ENCODE measurements at regions not wholly inside any gene's neighbourhood (a gene's known extent, or its start where the extent isn't known, plus 50 kb on each side); places are given as distances from the start of the nearest gene placed in this dataset.

DNA sequence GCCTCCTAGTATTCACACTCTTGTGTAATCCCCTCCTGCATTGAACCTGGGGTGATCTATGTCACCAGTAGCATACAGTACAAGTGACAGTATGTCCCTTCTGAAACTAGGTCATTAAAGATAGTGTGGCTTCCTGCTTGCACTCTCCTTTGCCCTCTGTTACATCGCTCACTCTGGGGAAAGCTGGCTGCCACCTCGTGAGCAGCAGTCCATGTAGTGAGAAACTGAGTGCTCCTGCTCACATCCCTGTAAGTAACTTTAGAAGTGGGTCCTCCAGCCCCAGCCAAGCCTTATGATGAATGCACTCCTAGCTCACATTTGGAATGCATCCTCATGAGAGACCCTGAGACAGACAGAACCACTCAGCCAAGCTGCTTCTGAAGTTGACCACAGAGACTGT lies 89.8 kb upstream of the TNIP3 start:
- Histone ChIP-seq H3K27me3 (replicated peaks in 1 of 7) (no peaks in the 10 kb centered on the region), H3K9me3 (no peaks in the 10 kb centered on the region), H3K4me3 (no peak overlapping the region), H3K4me1 (peaks cover 0 to 36% (median 12%) of the 10 kb centered on the region in 6 donors), H3K36me3 (no peaks in the 10 kb centered on the region), H3K27ac (peak overlapping the region in 7 of 8 donors; percentile 1 to 86 (median 55))
- DNase-seq, result no peak
- intact Hi-C loops (cut with DNase I; ENCODE audit: low total_unique reads), result loop anchor here (10.0 kb wide), 1 partner anchor 1099 kb away; no protein-coding TSS in a partner anchor
- WGBS, 5 donors, result 46 to 79% (median 67%) methylated on average over 2 of the region's 2 CpGs
- peak in 1 of 3 donors; percentile 58 for TF ChIP-seq POLR2AphosphoS5 (IDR thresholded peaks at IDR 0.05)
- TF ChIP-seq, protein P1, sequence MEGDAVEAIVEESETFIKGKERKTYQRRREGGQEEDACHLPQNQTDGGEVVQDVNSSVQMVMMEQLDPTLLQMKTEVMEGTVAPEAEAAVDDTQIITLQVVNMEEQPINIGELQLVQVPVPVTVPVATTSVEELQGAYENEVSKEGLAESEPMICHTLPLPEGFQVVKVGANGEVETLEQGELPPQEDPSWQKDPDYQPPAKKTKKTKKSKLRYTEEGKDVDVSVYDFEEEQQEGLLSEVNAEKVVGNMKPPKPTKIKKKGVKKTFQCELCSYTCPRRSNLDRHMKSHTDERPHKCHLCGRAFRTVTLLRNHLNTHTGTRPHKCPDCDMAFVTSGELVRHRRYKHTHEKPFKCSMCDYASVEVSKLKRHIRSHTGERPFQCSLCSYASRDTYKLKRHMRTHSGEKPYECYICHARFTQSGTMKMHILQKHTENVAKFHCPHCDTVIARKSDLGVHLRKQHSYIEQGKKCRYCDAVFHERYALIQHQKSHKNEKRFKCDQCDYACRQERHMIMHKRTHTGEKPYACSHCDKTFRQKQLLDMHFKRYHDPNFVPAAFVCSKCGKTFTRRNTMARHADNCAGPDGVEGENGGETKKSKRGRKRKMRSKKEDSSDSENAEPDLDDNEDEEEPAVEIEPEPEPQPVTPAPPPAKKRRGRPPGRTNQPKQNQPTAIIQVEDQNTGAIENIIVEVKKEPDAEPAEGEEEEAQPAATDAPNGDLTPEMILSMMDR (IDR thresholded peaks at IDR 0.05 in 8 of 11, conservative IDR thresholded peaks at IDR 0.05 in 3 of 11), result no peak

DNA sequence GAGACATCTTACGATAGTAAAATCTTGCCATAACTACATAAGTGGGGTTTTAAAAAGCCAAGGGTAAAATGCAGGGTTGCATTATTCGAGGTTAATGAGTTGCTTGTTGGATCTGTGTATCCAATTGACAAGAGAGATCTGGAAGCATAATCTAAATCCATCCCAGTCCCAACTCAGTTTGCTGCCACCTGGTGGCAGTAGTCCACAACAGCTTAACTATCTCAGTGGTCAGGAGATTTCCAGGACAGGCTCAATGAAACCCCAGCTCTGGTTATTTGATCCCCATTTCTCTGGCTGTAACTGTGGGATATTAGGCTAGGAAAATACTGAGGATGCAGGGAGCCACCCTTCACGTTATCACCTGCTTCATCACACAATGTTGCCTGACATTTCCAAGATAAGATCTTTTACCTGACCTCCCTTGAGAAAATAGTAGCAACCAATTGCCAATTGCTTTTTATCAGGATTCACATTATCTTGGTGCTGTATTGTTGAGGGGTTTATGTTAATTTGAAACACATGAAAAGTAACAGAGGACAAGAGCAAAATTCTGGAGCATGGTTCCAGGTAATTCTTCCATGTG lies 88.2 kb upstream of the TNIP3 start:
- H3K4me3 ChIP-seq, result no peak overlapping the region
- no peaks in the 10 kb centered on the region for H3K36me3 ChIP-seq
- peak overlapping the region in 3 of 8 donors; percentile 69 to 86 (median 76) for H3K27ac ChIP-seq
- intact Hi-C loops (cut with DNase I; ENCODE audit: low total_unique reads), result loop anchor here (10.0 kb wide), 1 partner anchor 1098 kb away; no protein-coding TSS in a partner anchor
- H3K9me3 ChIP-seq, result no peaks in the 10 kb centered on the region
- DNase-seq, result peak; percentile 79
- 23 to 32% (median 27%) methylated on average over 3 of the region's 3 CpGs for WGBS, 5 donors
- TF ChIP-seq POLR2A (IDR thresholded peaks at IDR 0.05) (no peak), POLR2AphosphoS5 (IDR thresholded peaks at IDR 0.05) (no peak)
- TF ChIP-seq, protein P1 (IDR thresholded peaks at IDR 0.05 in 8 of 11, conservative IDR thresholded peaks at IDR 0.05 in 3 of 11), result peak; percentile 33 to 84 (median 72)
- H3K27me3 ChIP-seq (replicated peaks in 1 of 7), result no peaks in the 10 kb centered on the region
- H3K4me1 ChIP-seq, result peaks cover 0 to 36% (median 12%) of the 10 kb centered on the region in 6 donors

DNA sequence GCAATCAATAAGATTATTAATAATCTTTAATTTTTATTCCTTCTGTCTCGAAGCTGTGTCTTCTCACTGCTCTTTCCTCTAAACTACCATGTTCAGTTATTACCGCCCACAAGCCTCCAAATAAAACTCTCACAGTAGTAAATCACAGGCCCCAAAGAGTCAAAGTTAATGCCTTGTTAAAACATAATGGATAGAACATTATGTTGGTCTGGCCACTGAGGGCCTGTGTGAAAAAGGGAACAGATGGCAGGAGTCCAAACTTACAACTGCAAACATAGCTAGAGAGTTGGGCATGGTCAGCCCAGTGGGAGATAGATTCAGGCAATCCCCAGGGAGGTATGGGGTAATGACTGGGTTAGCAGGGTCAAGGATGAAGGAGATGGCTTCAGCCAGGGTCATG lies 84.6 kb upstream of the TNIP3 start:
- H3K9me3 ChIP-seq, result no peaks in the 10 kb centered on the region
- DNase-seq, result no peak
- TF ChIP-seq, protein P1 (IDR thresholded peaks at IDR 0.05 in 8 of 11, conservative IDR thresholded peaks at IDR 0.05 in 3 of 11), result no peak
- no peak for TF ChIP-seq POLR2A (IDR thresholded peaks at IDR 0.05)
- TF ChIP-seq POLR2AphosphoS5 (IDR thresholded peaks at IDR 0.05), result no peak
- H3K27me3 ChIP-seq (replicated peaks in 1 of 7), result no peaks in the 10 kb centered on the region
- no peaks in the 10 kb centered on the region for H3K36me3 ChIP-seq
- no peak overlapping the region for H3K27ac ChIP-seq
- peaks cover 0 to 14% (median 1%) of the 10 kb centered on the region in 6 donors for H3K4me1 ChIP-seq
- H3K4me3 ChIP-seq, result no peak overlapping the region
- intact Hi-C loops (cut with DNase I; ENCODE audit: low total_unique reads), result no loop called here
- 85 to 97% (median 93%) methylated on average over 2 of the region's 2 CpGs for WGBS, 5 donors

DNA sequence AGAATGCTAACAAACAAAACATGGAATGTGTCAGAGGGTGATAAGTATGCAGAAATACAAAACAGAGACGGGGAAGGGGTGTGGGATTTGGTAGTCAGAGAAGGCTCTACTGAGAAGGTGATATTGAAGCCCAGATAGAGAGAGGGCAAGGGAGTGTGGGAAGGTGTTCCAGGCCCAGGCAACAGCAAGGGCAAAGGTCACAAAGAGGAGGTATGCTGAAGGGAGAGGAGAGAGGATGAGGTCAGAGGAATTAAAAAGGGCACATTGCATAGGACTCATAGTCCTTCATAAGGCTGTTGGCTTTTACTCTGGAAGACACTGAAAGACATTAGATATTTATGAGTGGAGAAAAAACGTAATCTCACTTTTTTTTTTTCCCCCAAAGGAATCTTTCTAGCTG lies 82.6 kb upstream of the TNIP3 start:
- intact Hi-C loops (cut with DNase I; ENCODE audit: low total_unique reads), result no loop called here
- Histone ChIP-seq H3K36me3 (no peaks in the 10 kb centered on the region), H3K4me1 (peaks cover 0 to 15% (median 3%) of the 10 kb centered on the region in 6 donors), H3K9me3 (no peaks in the 10 kb centered on the region), H3K27ac (no peak overlapping the region), H3K4me3 (no peak overlapping the region), H3K27me3 (replicated peaks in 1 of 7) (no peaks in the 10 kb centered on the region)
- no peak for TF ChIP-seq POLR2A (IDR thresholded peaks at IDR 0.05)
- no peak for TF ChIP-seq POLR2AphosphoS5 (IDR thresholded peaks at IDR 0.05)
- TF ChIP-seq, protein P1 (IDR thresholded peaks at IDR 0.05 in 8 of 11, conservative IDR thresholded peaks at IDR 0.05 in 3 of 11), result no peak
- 71 to 78% (median 76%) methylated on average over 2 of the region's 2 CpGs for whole genome bisulfite sequencing, 5 donors
- DNase-seq, result no peak

All from spleen (tissue), 11 donors.